Breast epithelium (tissue), 4 donors: ENCODE measurements at regions not wholly inside any gene's neighbourhood (a gene's known extent, or its start where the extent isn't known, plus 50 kb on each side); places are given as distances from the start of the nearest gene placed in this dataset.

ENCODE experiments used
- DNase-seq, 2 donors: peaks; one replicate each; pipeline ENCODE4 v3.0.0-alpha.2; 2019; ENCODE audit warnings: low spot score in 2 of 2
- H3K27ac ChIP-seq, 2 donors: fragments of 200-600 bp; sonication (generic) in 1 of 2; one replicate each; pipeline ENCODE4 v1.5.1; 2016 to 2019; ENCODE audit warnings: mild to moderate bottlenecking in 1 of 2
- H3K27me3 ChIP-seq, 2 donors: fragments of 200-600 bp; sonication (generic) in 1 of 2; one replicate each; pipeline versions ENCODE4 v1.5.1 to v1.6.0; 2017 to 2019; ENCODE audit warnings: control low read depth in 1 of 2, mild to moderate bottlenecking in 1 of 2
- H3K36me3 ChIP-seq: fragments of 200-600 bp; one replicate; pipeline ENCODE4 v1.5.1; 2019
- H3K4me1 ChIP-seq, 2 donors: fragments of 200-600 bp; sonication (generic); one replicate each; pipeline ENCODE4 v1.5.1; 2016 to 2019; ENCODE audit warnings: control low read depth in 1 of 2
- H3K4me3 ChIP-seq, 3 donors: fragments of 200-600 bp; sonication (generic); 1 replicate in 2 of 3; 2 replicates in 1 of 3; pipeline ENCODE4 v1.5.1; 2016 to 2019; ENCODE audit warnings: mild to moderate bottlenecking in 3 of 3, moderate library complexity in 2 of 3
- H3K9me3 ChIP-seq, 2 donors: fragments of 200-600 bp; sonication (generic) in 1 of 2; one replicate each; pipeline ENCODE4 v1.5.1; 2016 to 2019; ENCODE audit warnings: control low read depth in 1 of 2
- POLR2A ChIP-seq: fragments of 450-650 bp; IDR thresholded peaks from one replicate; pipeline ENCODE4 v1.6.1; 2016; ENCODE audit warnings: antibody characterized with exemption, mild to moderate bottlenecking, moderate library complexity
- POLR2AphosphoS5 ChIP-seq, 3 donors: sonication (generic); formaldehyde crosslinking; IDR thresholded peaks; one replicate each; pipeline ENCODE4 v1.6.1; 2017; ENCODE audit warnings: antibody characterized with exemption in 3 of 3
- intact Hi-C: fragments of 100-400 bp; cut with DNase I; formaldehyde crosslinking; loops from one replicate; pipeline ENCODE4 v1.15.1; 2023; ENCODE audit warnings: low total_unique reads
- TF ChIP-seq, protein P1 (sequence below), 3 donors: fragments of 450-650 bp; IDR thresholded peaks; one replicate each; pipeline ENCODE4 v1.5.1; 2016 to 2017; ENCODE audit warnings: antibody characterized with exemption in 3 of 3, mild to moderate bottlenecking in 3 of 3, moderate library complexity in 3 of 3

DNA sequence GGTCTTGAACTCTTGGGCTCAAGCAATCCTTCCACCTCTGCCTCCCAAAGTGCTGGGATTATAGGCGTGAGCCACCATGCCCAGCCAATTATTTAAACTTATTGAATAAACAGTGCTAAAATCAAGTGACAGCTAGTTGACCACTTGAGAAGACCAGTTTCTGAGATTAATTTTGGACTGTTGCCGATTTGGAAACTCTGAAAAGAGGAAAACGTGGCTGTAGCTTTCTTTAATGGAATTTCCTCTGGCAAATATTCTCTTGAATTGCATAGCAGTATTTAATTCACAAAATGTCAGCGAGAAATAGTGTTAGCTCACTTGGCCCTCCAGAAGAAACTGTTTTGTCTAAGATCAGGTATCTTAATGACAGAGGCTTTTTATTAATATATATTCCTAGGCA lies 754.5 kb downstream of the HDGFL1 start:
- no peak for DNase-seq
- Histone ChIP-seq H3K27ac (no peak overlapping the region), H3K9me3 (no peaks in the 10 kb centered on the region), H3K36me3 (no peaks in the 10 kb centered on the region), H3K4me3 (no peak overlapping the region), H3K27me3 (no peaks in the 10 kb centered on the region), H3K4me1 (no peaks in the 10 kb centered on the region)
- intact Hi-C loops: no loop called here
- no peak for TF ChIP-seq POLR2AphosphoS5 (IDR thresholded peaks at IDR 0.05)
- TF ChIP-seq, protein P1, sequence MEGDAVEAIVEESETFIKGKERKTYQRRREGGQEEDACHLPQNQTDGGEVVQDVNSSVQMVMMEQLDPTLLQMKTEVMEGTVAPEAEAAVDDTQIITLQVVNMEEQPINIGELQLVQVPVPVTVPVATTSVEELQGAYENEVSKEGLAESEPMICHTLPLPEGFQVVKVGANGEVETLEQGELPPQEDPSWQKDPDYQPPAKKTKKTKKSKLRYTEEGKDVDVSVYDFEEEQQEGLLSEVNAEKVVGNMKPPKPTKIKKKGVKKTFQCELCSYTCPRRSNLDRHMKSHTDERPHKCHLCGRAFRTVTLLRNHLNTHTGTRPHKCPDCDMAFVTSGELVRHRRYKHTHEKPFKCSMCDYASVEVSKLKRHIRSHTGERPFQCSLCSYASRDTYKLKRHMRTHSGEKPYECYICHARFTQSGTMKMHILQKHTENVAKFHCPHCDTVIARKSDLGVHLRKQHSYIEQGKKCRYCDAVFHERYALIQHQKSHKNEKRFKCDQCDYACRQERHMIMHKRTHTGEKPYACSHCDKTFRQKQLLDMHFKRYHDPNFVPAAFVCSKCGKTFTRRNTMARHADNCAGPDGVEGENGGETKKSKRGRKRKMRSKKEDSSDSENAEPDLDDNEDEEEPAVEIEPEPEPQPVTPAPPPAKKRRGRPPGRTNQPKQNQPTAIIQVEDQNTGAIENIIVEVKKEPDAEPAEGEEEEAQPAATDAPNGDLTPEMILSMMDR (IDR thresholded peaks at IDR 0.05): no peak
- TF ChIP-seq POLR2A: no peak

DNA sequence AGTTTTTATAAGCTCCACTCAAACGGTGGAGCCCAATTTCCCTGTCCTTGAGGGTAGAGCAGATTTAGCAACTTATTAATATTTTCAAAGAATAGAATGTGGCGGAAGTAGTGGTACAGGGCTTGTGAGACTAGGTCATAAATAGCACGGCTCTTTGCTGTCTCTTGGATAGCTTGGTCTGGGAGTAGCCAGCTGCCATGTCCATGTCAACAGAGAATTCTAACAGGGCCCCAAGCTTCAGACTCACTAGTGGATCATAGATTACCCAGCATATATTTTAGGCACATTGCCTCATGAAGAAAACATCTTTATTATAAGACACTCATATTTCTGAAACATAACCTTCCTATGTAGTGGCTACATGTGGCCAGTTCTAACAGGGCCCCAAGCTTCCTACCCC lies 755.7 kb downstream of the HDGFL1 start:
- TF ChIP-seq, protein P1 (IDR thresholded peaks at IDR 0.05): no peak
- TF ChIP-seq POLR2A (no peak), POLR2AphosphoS5 (IDR thresholded peaks at IDR 0.05) (no peak)
- no peaks in the 10 kb centered on the region for H3K4me1 ChIP-seq
- DNase-seq: no peak
- H3K4me3 ChIP-seq: no peak overlapping the region
- no peaks in the 10 kb centered on the region for H3K36me3 ChIP-seq
- intact Hi-C loops: no loop called here
- no peaks in the 10 kb centered on the region for H3K9me3 ChIP-seq
- no peak overlapping the region for H3K27ac ChIP-seq
- no peaks in the 10 kb centered on the region for H3K27me3 ChIP-seq

DNA sequence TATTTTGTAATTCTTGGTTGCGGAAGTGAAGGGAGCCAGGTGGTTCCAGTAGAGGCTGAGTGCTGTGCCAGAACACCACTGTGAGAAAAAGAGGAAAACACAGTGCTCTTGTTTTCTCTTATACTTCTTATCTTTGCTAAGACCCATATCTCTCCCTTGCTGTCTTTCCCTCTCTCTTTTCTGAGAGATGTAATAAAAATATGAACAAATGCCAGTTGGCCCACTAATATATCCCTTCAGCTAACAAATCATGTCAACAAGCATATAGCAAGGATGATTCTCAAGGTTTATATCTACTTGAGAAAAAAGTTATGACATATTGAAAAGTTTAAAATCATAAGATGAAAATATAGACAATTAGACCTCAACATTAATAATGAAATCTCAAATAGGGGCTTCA lies 758.3 kb downstream of the HDGFL1 start:
- DNase-seq: no peak
- Histone ChIP-seq H3K36me3 (no peaks in the 10 kb centered on the region), H3K27me3 (no peaks in the 10 kb centered on the region), H3K4me3 (no peak overlapping the region), H3K9me3 (no peaks in the 10 kb centered on the region), H3K27ac (no peak overlapping the region), H3K4me1 (no peaks in the 10 kb centered on the region)
- TF ChIP-seq, protein P1 (IDR thresholded peaks at IDR 0.05): no peak
- TF ChIP-seq POLR2AphosphoS5 (IDR thresholded peaks at IDR 0.05) (no peak), POLR2A (no peak)
- intact Hi-C loops: no loop called here

DNA sequence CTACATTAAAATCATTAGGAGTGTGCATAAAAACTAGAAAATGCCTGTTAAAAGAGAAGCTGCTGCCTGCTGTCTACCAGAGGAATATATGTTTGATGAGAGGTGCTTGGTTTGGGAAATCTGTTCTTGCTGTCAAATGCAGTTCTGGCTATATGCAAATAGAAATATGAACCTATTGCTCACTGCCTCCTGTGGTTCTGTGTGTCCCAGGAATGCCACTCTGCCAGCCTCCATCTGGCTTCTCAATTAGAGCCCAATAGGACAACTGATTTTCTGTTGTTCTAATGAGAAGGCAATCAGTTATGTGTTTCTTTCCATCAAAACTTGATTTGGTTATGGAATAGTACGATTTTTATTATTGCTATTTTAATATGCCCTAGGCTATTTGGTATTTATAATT lies 759.7 kb downstream of the HDGFL1 start:
- TF ChIP-seq POLR2AphosphoS5 (IDR thresholded peaks at IDR 0.05): no peak
- no peak for TF ChIP-seq POLR2A
- TF ChIP-seq, protein P1 (IDR thresholded peaks at IDR 0.05): no peak
- Histone ChIP-seq H3K9me3 (no peaks in the 10 kb centered on the region), H3K36me3 (no peaks in the 10 kb centered on the region), H3K27ac (no peak overlapping the region), H3K27me3 (no peaks in the 10 kb centered on the region), H3K4me1 (no peaks in the 10 kb centered on the region), H3K4me3 (no peak overlapping the region)
- DNase-seq: no peak
- intact Hi-C loops: no loop called here

DNA sequence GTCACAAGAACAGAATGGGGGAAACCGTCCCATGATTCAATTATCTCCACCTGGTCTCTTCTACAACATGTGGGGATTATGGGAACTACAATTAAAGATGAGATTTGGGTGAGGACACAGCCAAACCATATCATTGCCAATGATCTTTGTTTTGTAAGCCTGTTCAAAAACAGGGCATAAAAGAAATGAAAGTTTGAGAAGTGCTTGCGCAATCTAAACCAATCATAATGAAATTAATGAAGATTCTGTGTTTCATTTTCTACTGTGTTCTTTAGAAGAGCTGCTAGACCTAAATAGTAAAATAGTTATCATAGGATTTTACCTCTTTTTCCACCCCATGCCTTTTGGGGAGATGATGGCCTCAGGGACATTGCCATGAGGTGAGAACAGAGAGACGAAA lies 761.3 kb downstream of the HDGFL1 start:
- no peak overlapping the region for H3K27ac ChIP-seq
- no peak overlapping the region for H3K4me3 ChIP-seq
- TF ChIP-seq POLR2AphosphoS5 (IDR thresholded peaks at IDR 0.05) (no peak), POLR2A (no peak)
- TF ChIP-seq, protein P1 (IDR thresholded peaks at IDR 0.05): no peak
- no peaks in the 10 kb centered on the region for H3K36me3 ChIP-seq
- intact Hi-C loops: no loop called here
- no peaks in the 10 kb centered on the region for H3K27me3 ChIP-seq
- no peak for DNase-seq
- no peaks in the 10 kb centered on the region for H3K9me3 ChIP-seq
- no peaks in the 10 kb centered on the region for H3K4me1 ChIP-seq
